ENCODE measurements at regions not wholly inside any gene's neighbourhood (a gene's known extent, or its start where the extent isn't known, plus 50 kb on each side); places are given as distances from the start of the nearest gene placed in this dataset.

GRCh38 chr11:11095831-11096723, 238.2 kb upstream of the ZBED5 start:
- TF ChIP-seq CTCF (IDR thresholded peaks at IDR 0.05 in 2 of 3, conservative IDR thresholded peaks at IDR 0.05 in 1 of 3; ENCODE audit: control insufficient read depth in 2 of 3, extremely low read depth in 1 of 3, insufficient read depth in 1 of 3, low read depth in 3 of 3, low read length in 3 of 3) (no peak), LARP7 (IDR thresholded peaks at IDR 0.05) (no peak), BCL3 (IDR thresholded peaks at IDR 0.05; ENCODE audit: borderline replicate concordance, insufficient read depth, low read depth, low read length, poor library complexity, severe bottlenecking) (no peak), NFYB (IDR thresholded peaks at IDR 0.05; ENCODE audit: insufficient read depth, low read depth, low read length) (no peak), CBX3 (IDR thresholded peaks at IDR 0.05; ENCODE audit: borderline replicate concordance, low read depth) (no peak), CEBPB (IDR thresholded peaks at IDR 0.05; ENCODE audit: borderline replicate concordance in 1 of 2, low read depth in 2 of 2, low read length in 2 of 2) (no peak), SMARCA5 (IDR thresholded peaks at IDR 0.05) (no peak), POLR2AphosphoS5 (IDR thresholded peaks at IDR 0.05; ENCODE audit: low read length) (no peak), PKNOX1 (IDR thresholded peaks at IDR 0.05) (no peak), ELK1 (IDR thresholded peaks at IDR 0.05; ENCODE audit: low read depth, low read length) (no peak), ZBTB40 (IDR thresholded peaks at IDR 0.05; ENCODE audit: borderline replicate concordance) (no peak), NFIC (IDR thresholded peaks at IDR 0.05; ENCODE audit: low read depth, low read length) (no peak), POLR2A (IDR thresholded peaks at IDR 0.05; ENCODE audit: low read depth, low read length) (no peak)
